Chondrocyte (in vitro differentiated cells): ENCODE measurements at regions not wholly inside any gene's neighbourhood (a gene's known extent, or its start where the extent isn't known, plus 50 kb on each side); places are given as distances from the start of the nearest gene placed in this dataset.

ENCODE experiments used
- DNase-seq: peaks from one replicate; pipeline ENCODE4 v3.0.0; 2021; ENCODE audit warnings: mixed read lengths, low spot score
- H3K27ac Mint-ChIP-seq: one replicate; pipeline ENCODE4 v1.8.0; 2021; ENCODE audit warnings: mild to moderate bottlenecking, moderate library complexity, mixed read lengths; ENCODE audit not compliant: unreplicated experiment
- H3K27me3 Mint-ChIP-seq: 2 replicates; pipeline ENCODE4 v1.8.0; 2021; ENCODE audit warnings: low read depth, mixed read lengths
- H3K36me3 Mint-ChIP-seq: 2 replicates; pipeline ENCODE4 v1.8.0; 2021; ENCODE audit warnings: low read depth, mixed read lengths
- H3K4me1 Mint-ChIP-seq: 2 replicates; pipeline ENCODE4 v1.8.0; 2021; ENCODE audit warnings: low read depth, mild to moderate bottlenecking, mixed read lengths
- H3K4me3 Mint-ChIP-seq: one replicate; pipeline ENCODE4 v1.8.0; 2021; ENCODE audit warnings: mild to moderate bottlenecking, moderate library complexity, mixed read lengths; ENCODE audit not compliant: unreplicated experiment
- H3K9me3 Mint-ChIP-seq: 2 replicates; pipeline ENCODE4 v1.8.0; 2021; ENCODE audit warnings: low read depth, mixed read lengths
- CTCF ChIP-seq: fragments of 200-600 bp; sonication (generic); IDR thresholded peaks from 2 replicates; pipeline ENCODE4 v1.5.0; 2021; ENCODE audit warnings: antibody characterized with exemption, mild to moderate bottlenecking, moderate library complexity

- peaks cover 16% of the 10 kb centered on the region for H3K27me3 Mint-ChIP-seq
- H3K27ac Mint-ChIP-seq = no peak overlapping the region
- no peak for TF ChIP-seq CTCF
- no peak overlapping the region for H3K4me3 Mint-ChIP-seq
- H3K36me3 Mint-ChIP-seq = no peaks in the 10 kb centered on the region
- no peak for DNase-seq
- no peaks in the 10 kb centered on the region for H3K4me1 Mint-ChIP-seq
- no peaks in the 10 kb centered on the region for H3K9me3 Mint-ChIP-seq
Measured at GRCh38 chr18:61107113-61107512, 226.1 kb upstream of the CDH20 start.

- H3K4me3 Mint-ChIP-seq = no peak overlapping the region
- no peak for DNase-seq
- TF ChIP-seq CTCF = no peak
- no peak overlapping the region for H3K27ac Mint-ChIP-seq
- no peaks in the 10 kb centered on the region for H3K9me3 Mint-ChIP-seq
- H3K36me3 Mint-ChIP-seq = no peaks in the 10 kb centered on the region
- H3K4me1 Mint-ChIP-seq = no peaks in the 10 kb centered on the region
- peaks cover 14% of the 10 kb centered on the region for H3K27me3 Mint-ChIP-seq
Measured at GRCh38 chr18:61108706-61109105, 224.5 kb upstream of the CDH20 start.

GRCh38 chr18:61123309-61123708 is 209.9 kb upstream of the CDH20 start:
- TF ChIP-seq CTCF = no peak
- Mint-ChIP-seq H3K27ac (no peak overlapping the region), H3K9me3 (no peaks in the 10 kb centered on the region)

GRCh38 chr18:61127714-61128467 is 205.3 kb upstream of the CDH20 start:
- Mint-ChIP-seq H3K27me3 (peaks cover 17% of the 10 kb centered on the region), H3K36me3 (no peaks in the 10 kb centered on the region), H3K4me3 (no peak overlapping the region), H3K4me1 (no peaks in the 10 kb centered on the region), H3K27ac (no peak overlapping the region), H3K9me3 (no peaks in the 10 kb centered on the region)
- TF ChIP-seq CTCF = no peak
- DNase-seq = no peak

More at GRCh38 chr18:61123309-61123708, 209.9 kb upstream of the CDH20 start:
- Mint-ChIP-seq H3K4me3 (no peak overlapping the region), H3K27me3 (peaks cover 16% of the 10 kb centered on the region), H3K36me3 (no peaks in the 10 kb centered on the region), H3K4me1 (no peaks in the 10 kb centered on the region)
- no peak for DNase-seq

- H3K4me3 Mint-ChIP-seq = no peak overlapping the region
- H3K27me3 Mint-ChIP-seq = peaks cover 15% of the 10 kb centered on the region
- no peak for TF ChIP-seq CTCF
- H3K9me3 Mint-ChIP-seq = no peaks in the 10 kb centered on the region
- no peak overlapping the region for H3K27ac Mint-ChIP-seq
- H3K36me3 Mint-ChIP-seq = no peaks in the 10 kb centered on the region
- no peak for DNase-seq
- H3K4me1 Mint-ChIP-seq = no peaks in the 10 kb centered on the region
Measured at GRCh38 chr18:61129001-61129400, 204.2 kb upstream of the CDH20 start.
